Activated T-cell treated with anti-CD3 and anti-CD28 coated beads, Interleukin-2, amount 50 U/mL, for 24 hours (primary cell): ENCODE measurements at regions not wholly inside any gene's neighbourhood (a gene's known extent, or its start where the extent isn't known, plus 50 kb on each side); places are given as distances from the start of the nearest gene placed in this dataset.

Experiments used
- DNase-seq: peaks from one replicate; pipeline ENCODE4 v3.0.0-alpha.2; 2020
- H3K27ac Mint-ChIP-seq: 2 replicates; pipeline ENCODE4 v1.8.0; 2020; ENCODE audit warnings: mild to moderate bottlenecking, mixed read lengths
- H3K27me3 Mint-ChIP-seq: 2 replicates; pipeline ENCODE4 v1.8.0; 2020; ENCODE audit warnings: mixed read lengths
- H3K36me3 Mint-ChIP-seq: 2 replicates; pipeline ENCODE4 v1.8.0; 2020; ENCODE audit warnings: low read depth, mixed read lengths
- H3K4me1 Mint-ChIP-seq: 2 replicates; pipeline ENCODE4 v1.8.0; 2020; ENCODE audit warnings: low read depth, mixed read lengths
- H3K4me3 Mint-ChIP-seq: 2 replicates; pipeline ENCODE4 v1.8.0; 2020; ENCODE audit warnings: mild to moderate bottlenecking, moderate library complexity, mixed read lengths
- H3K9me3 Mint-ChIP-seq: 2 replicates; pipeline ENCODE4 v1.8.0; 2020; ENCODE audit warnings: mixed read lengths

GRCh38 chr17:71703701-71704100, 417.1 kb upstream of the SOX9 start:
- DNase-seq, result no peak
- Mint-ChIP-seq H3K4me3 (no peak overlapping the region), H3K27me3 (no peaks in the 10 kb centered on the region), H3K9me3 (peaks cover 10% of the 10 kb centered on the region), H3K27ac (no peak overlapping the region), H3K4me1 (no peaks in the 10 kb centered on the region), H3K36me3 (no peaks in the 10 kb centered on the region)

DNA sequence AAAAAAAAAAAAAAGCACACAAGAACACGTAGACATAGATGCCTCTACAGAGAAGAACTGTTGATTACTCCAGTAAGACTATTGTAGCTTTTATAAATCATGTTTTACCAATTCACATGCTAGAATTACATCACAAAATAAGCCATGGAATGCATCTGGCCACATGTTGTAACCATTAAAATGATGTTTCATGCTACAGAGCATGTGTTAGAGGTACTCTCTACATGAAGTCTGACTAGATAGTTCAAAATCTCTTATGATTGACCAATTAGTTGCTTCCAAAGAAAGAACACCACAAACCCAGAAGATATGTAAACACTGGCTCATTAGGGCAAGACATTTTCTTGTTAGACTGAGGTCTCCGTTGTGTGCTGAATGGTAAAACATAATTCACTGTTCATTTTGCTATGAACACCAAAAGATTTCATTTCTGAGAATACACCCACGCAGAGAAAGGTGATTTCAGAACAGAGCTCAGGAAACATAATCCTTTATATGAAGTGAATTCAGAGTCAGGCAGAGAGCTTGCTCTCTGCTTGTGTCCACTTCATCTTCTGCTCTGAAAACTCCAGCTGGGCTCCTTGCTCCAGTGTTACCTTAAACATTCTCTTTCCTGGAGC, 411.4 kb upstream of the SOX9 start:
- H3K9me3 Mint-ChIP-seq, result peaks cover 6% of the 10 kb centered on the region
- no peaks in the 10 kb centered on the region for H3K27me3 Mint-ChIP-seq
- no peak for DNase-seq
- no peak overlapping the region for H3K4me3 Mint-ChIP-seq
- H3K27ac Mint-ChIP-seq, result no peak overlapping the region
- H3K4me1 Mint-ChIP-seq, result no peaks in the 10 kb centered on the region
- H3K36me3 Mint-ChIP-seq, result no peaks in the 10 kb centered on the region

DNA sequence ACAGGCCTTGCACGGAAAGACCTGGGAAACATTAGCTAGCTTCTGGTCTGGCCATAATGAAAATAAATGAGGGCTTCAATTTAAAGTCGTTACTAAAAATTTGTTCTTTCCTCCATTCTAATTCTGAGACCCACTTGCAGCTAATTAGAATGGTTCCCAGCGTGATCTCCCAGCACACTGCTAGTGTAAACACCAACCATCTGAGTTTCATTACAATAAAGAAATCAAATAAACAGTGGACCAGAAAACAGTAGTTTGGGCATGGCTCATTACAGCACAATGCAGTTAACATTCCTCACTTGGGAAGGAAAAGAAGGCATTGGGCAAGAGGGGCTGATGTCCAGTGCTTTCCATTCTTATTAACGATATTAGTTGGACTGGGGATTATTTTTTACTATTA, 410.9 kb upstream of the SOX9 start:
- Mint-ChIP-seq H3K4me3 (no peak overlapping the region), H3K27ac (no peak overlapping the region), H3K9me3 (peaks cover 3% of the 10 kb centered on the region), H3K27me3 (no peaks in the 10 kb centered on the region), H3K36me3 (no peaks in the 10 kb centered on the region), H3K4me1 (no peaks in the 10 kb centered on the region)
- no peak for DNase-seq

- DNase-seq, result no peak
- no peak overlapping the region for H3K4me3 Mint-ChIP-seq
- H3K27ac Mint-ChIP-seq, result no peak overlapping the region
- H3K9me3 Mint-ChIP-seq, result peaks cover 8% of the 10 kb centered on the region
- H3K4me1 Mint-ChIP-seq, result no peaks in the 10 kb centered on the region
- no peaks in the 10 kb centered on the region for H3K27me3 Mint-ChIP-seq
- H3K36me3 Mint-ChIP-seq, result no peaks in the 10 kb centered on the region
Observed at GRCh38 chr17:71710816-71711215, 410.0 kb upstream of the SOX9 start.

GRCh38 chr17:71713846-71714245, 407.0 kb upstream of the SOX9 start:
- no peak overlapping the region for H3K4me3 Mint-ChIP-seq
- DNase-seq, result no peak
- H3K36me3 Mint-ChIP-seq, result no peaks in the 10 kb centered on the region
- no peaks in the 10 kb centered on the region for H3K27me3 Mint-ChIP-seq
- H3K27ac Mint-ChIP-seq, result no peak overlapping the region
- peaks cover 14% of the 10 kb centered on the region for H3K9me3 Mint-ChIP-seq
- no peaks in the 10 kb centered on the region for H3K4me1 Mint-ChIP-seq

- H3K4me1 Mint-ChIP-seq, result no peaks in the 10 kb centered on the region
- no peaks in the 10 kb centered on the region for H3K36me3 Mint-ChIP-seq
- H3K9me3 Mint-ChIP-seq, result peaks cover 8% of the 10 kb centered on the region
- no peak overlapping the region for H3K27ac Mint-ChIP-seq
- no peak for DNase-seq
- no peak overlapping the region for H3K4me3 Mint-ChIP-seq
- no peaks in the 10 kb centered on the region for H3K27me3 Mint-ChIP-seq
Observed at GRCh38 chr17:71724339-71724738, 396.5 kb upstream of the SOX9 start.

DNA sequence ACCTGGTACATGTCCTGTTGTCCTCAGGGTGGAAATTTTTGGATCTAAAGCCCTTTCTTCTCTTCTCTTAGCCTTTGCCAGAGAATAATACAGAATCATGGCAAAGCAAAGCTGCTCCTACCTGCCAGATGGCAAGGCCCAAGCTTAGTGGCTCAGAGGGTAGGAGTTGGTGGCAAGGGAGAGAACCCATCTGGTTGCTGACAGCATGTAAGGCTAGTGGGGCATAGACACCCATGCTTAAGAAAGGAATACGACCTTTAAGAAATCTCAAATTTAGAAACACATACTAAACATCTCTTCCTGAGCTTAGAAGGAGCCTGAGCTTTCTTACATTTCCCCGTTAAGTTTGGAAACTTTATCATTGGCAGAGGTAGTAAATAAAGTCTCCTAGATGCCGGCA, 395.0 kb upstream of the SOX9 start:
- H3K27me3 Mint-ChIP-seq, result no peaks in the 10 kb centered on the region
- no peak for DNase-seq
- H3K36me3 Mint-ChIP-seq, result no peaks in the 10 kb centered on the region
- H3K4me1 Mint-ChIP-seq, result no peaks in the 10 kb centered on the region
- H3K4me3 Mint-ChIP-seq, result no peak overlapping the region
- no peak overlapping the region for H3K27ac Mint-ChIP-seq
- peaks cover 8% of the 10 kb centered on the region for H3K9me3 Mint-ChIP-seq

DNA sequence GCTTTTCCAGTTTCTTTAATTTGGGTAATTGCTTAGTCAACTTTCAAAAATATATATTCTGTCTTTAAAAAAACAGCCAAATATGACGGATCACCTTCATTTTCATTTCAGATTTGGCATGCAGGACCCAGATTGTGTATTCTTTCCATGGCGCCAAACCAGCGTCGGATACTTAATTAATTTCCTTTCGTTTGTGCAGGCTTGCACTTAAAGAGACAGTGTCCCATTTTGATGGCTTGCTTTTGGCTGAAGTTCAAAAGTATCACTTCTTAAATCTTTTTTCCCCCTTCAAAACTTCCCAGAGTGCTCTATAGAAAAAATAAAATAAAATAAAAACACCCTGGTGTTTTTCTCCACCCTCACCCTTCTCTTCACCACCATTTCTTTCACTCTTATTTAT, 394.5 kb upstream of the SOX9 start:
- Mint-ChIP-seq H3K27ac (no peak overlapping the region), H3K4me1 (no peaks in the 10 kb centered on the region), H3K4me3 (no peak overlapping the region), H3K27me3 (no peaks in the 10 kb centered on the region), H3K9me3 (peaks cover 8% of the 10 kb centered on the region), H3K36me3 (no peaks in the 10 kb centered on the region)
- DNase-seq, result no peak

GRCh38 chr17:71727292-71727691, 393.5 kb upstream of the SOX9 start:
- H3K9me3 Mint-ChIP-seq, result peaks cover 12% of the 10 kb centered on the region
- H3K4me3 Mint-ChIP-seq, result no peak overlapping the region
- H3K27me3 Mint-ChIP-seq, result no peaks in the 10 kb centered on the region
- no peak for DNase-seq
- no peak overlapping the region for H3K27ac Mint-ChIP-seq
- no peaks in the 10 kb centered on the region for H3K4me1 Mint-ChIP-seq
- no peaks in the 10 kb centered on the region for H3K36me3 Mint-ChIP-seq

DNA sequence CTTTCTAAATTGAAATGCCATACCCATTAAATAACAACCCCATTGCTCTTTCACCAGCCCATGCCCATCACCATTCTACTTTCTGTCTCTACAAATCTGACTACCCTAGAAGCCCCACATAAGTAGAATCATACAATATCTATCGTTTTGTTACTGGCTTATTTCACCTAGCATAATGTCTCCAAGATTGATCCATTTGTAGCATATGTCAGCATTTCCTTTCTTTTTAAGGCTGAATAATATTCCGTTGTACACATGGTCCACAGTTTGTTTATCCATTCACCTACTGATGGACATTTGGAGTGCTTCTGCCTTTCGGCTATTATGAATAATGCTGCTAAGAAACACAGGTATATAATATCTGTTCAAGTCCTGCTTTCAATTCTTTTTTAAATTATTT, 393.1 kb upstream of the SOX9 start:
- no peaks in the 10 kb centered on the region for H3K27me3 Mint-ChIP-seq
- no peak overlapping the region for H3K4me3 Mint-ChIP-seq
- no peaks in the 10 kb centered on the region for H3K4me1 Mint-ChIP-seq
- peaks cover 12% of the 10 kb centered on the region for H3K9me3 Mint-ChIP-seq
- H3K27ac Mint-ChIP-seq, result no peak overlapping the region
- no peak for DNase-seq
- H3K36me3 Mint-ChIP-seq, result no peaks in the 10 kb centered on the region

GRCh38 chr17:71730871-71731270, 389.9 kb upstream of the SOX9 start:
- Mint-ChIP-seq H3K9me3 (peaks cover 12% of the 10 kb centered on the region), H3K27me3 (no peaks in the 10 kb centered on the region), H3K4me3 (no peak overlapping the region), H3K4me1 (no peaks in the 10 kb centered on the region), H3K27ac (no peak overlapping the region), H3K36me3 (no peaks in the 10 kb centered on the region)
- no peak for DNase-seq

GRCh38 chr17:71735893-71736292, 384.9 kb upstream of the SOX9 start:
- H3K9me3 Mint-ChIP-seq, result peaks cover 6% of the 10 kb centered on the region
- no peaks in the 10 kb centered on the region for H3K4me1 Mint-ChIP-seq

DNA sequence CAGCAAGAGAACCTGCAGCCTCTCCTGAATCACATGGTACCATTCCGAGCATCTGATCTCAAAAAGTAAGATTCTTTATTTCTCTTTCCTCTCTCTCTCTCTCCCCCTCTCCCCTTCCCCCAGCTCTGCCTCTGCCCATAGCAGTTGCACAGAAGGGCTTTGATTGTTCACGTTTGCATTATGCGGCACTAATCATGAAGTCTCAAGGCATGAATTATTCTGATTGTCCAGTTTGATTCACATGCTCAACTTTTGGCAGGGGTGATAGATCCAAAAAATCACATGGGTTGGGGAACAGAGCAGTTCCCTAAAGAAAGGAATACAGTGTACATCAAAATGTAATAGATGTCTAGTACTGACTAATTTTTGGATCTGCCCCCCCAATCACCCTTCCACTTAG, 380.0 kb upstream of the SOX9 start:
- Mint-ChIP-seq H3K4me1 (no peaks in the 10 kb centered on the region), H3K4me3 (no peak overlapping the region), H3K27me3 (no peaks in the 10 kb centered on the region), H3K27ac (no peak overlapping the region), H3K9me3 (peaks cover 2% of the 10 kb centered on the region), H3K36me3 (no peaks in the 10 kb centered on the region)
- no peak for DNase-seq

More at GRCh38 chr17:71735893-71736292, 384.9 kb upstream of the SOX9 start:
- Mint-ChIP-seq H3K36me3 (no peaks in the 10 kb centered on the region), H3K27me3 (no peaks in the 10 kb centered on the region), H3K4me3 (no peak overlapping the region), H3K27ac (no peak overlapping the region)
- no peak for DNase-seq

DNA sequence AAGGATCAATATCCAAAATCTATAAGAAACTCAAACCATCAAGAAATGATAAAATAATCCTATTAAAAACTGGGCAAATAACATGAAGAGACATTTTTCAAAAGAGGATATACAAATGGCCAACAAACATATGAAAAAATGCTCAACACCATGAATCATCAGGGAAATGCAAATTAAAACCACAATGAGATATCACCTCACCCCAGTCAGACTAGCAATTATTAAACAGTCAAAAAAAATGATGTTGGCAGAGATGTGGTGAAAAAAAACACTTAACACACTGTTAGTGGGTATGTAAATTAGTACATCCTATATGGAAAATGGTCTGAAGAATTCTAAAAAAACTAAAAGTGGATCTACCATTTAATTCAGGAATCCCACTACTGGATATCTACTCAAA, 379.0 kb upstream of the SOX9 start:
- Mint-ChIP-seq H3K27ac (no peak overlapping the region), H3K9me3 (peaks cover 2% of the 10 kb centered on the region), H3K27me3 (no peaks in the 10 kb centered on the region), H3K4me1 (no peaks in the 10 kb centered on the region), H3K36me3 (no peaks in the 10 kb centered on the region), H3K4me3 (no peak overlapping the region)
- DNase-seq, result no peak

DNA sequence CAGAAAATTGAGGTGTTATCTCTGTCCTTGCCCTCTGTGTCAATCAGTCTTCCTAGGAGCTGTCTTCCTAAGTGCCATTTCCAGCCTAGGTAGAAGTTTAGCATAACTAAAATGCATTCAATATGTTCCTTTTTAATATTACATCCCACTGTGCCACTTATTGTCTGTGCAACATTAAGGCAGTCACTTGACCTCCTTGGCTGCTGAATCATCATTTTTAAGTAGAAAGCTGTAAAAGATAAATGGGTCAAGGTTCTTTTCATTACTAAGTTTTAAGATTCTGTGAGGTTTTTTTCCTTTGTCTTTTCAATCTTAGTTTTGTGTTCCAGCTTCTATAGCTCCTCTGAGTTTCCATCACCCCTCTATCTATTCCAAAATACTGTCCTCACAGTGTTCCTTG, 371.9 kb upstream of the SOX9 start:
- Mint-ChIP-seq H3K27me3 (no peaks in the 10 kb centered on the region), H3K27ac (no peak overlapping the region), H3K4me3 (no peak overlapping the region), H3K9me3 (no peaks in the 10 kb centered on the region), H3K4me1 (no peaks in the 10 kb centered on the region), H3K36me3 (no peaks in the 10 kb centered on the region)
- no peak for DNase-seq

DNA sequence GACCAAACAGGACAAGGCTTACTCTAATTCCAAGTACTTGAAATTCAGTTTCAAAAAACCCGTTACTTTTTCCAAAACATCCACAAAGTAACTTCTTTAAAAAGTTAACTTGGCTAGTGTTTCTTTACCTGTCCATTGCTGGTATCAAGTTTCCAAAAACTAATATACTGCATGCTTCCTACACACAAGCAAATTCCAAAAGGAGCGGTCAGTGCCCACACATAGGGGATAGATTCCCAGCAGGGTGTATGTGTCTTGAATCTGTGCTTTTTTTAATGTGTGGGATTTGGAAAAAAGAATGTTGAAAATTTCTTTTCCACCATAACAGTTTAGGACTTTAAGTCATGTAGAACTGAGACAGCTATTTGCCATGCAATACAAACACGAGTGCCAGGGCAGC, 367.8 kb upstream of the SOX9 start:
- H3K36me3 Mint-ChIP-seq, result no peaks in the 10 kb centered on the region
- DNase-seq, result no peak
- H3K27ac Mint-ChIP-seq, result no peak overlapping the region
- H3K4me3 Mint-ChIP-seq, result no peak overlapping the region
- H3K27me3 Mint-ChIP-seq, result no peaks in the 10 kb centered on the region
- no peaks in the 10 kb centered on the region for H3K9me3 Mint-ChIP-seq
- no peaks in the 10 kb centered on the region for H3K4me1 Mint-ChIP-seq
